Hepatocyte (in vitro differentiated cells): ENCODE measurements at regions not wholly inside any gene's neighbourhood (a gene's known extent, or its start where the extent isn't known, plus 50 kb on each side); places are given as distances from the start of the nearest gene placed in this dataset.

Experiments
- EZH2 ChIP-seq: fragments of 200-600 bp; sonication (generic); IDR thresholded peaks from 2 replicates; pipeline ENCODE4 v1.6.1; 2016; ENCODE audit warnings: antibody characterized with exemption, mild to moderate bottlenecking, borderline replicate concordance
- EZH2phosphoT487 ChIP-seq: fragments of 200-600 bp; sonication (generic); IDR thresholded peaks from one replicate; pipeline ENCODE4 v1.6.1; 2018; ENCODE audit warnings: antibody characterized with exemption, mild to moderate bottlenecking, low read depth, moderate library complexity; ENCODE audit not compliant: unreplicated experiment, severe bottlenecking
- TF ChIP-seq, protein P1 (sequence below): fragments of 200-600 bp; sonication (generic); IDR thresholded peaks from 2 replicates; pipeline ENCODE4 v1.5.1; 2016; ENCODE audit warnings: antibody characterized with exemption, mild to moderate bottlenecking; ENCODE audit not compliant: poor library complexity

GRCh38 chr2:144947709-144948037, 427.8 kb upstream of the ZEB2 start:
- TF ChIP-seq, protein P1, sequence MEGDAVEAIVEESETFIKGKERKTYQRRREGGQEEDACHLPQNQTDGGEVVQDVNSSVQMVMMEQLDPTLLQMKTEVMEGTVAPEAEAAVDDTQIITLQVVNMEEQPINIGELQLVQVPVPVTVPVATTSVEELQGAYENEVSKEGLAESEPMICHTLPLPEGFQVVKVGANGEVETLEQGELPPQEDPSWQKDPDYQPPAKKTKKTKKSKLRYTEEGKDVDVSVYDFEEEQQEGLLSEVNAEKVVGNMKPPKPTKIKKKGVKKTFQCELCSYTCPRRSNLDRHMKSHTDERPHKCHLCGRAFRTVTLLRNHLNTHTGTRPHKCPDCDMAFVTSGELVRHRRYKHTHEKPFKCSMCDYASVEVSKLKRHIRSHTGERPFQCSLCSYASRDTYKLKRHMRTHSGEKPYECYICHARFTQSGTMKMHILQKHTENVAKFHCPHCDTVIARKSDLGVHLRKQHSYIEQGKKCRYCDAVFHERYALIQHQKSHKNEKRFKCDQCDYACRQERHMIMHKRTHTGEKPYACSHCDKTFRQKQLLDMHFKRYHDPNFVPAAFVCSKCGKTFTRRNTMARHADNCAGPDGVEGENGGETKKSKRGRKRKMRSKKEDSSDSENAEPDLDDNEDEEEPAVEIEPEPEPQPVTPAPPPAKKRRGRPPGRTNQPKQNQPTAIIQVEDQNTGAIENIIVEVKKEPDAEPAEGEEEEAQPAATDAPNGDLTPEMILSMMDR = no peak
- no peak for TF ChIP-seq EZH2
- TF ChIP-seq EZH2phosphoT487 = no peak
